ENCODE measurements at regions not wholly inside any gene's neighbourhood (a gene's known extent, or its start where the extent isn't known, plus 50 kb on each side); places are given as distances from the start of the nearest gene placed in this dataset.

- no TSS peak for BruUV-seq (replicated peaks)
- Histone ChIP-seq H4K20me1 (ENCODE audit: insufficient read depth, low read length) (no peaks in the 10 kb centered on the region), H2AFZ (ENCODE audit: low read length) (no peak overlapping the region), H3K79me2 (ENCODE audit: insufficient read depth, low read depth, low read length) (no peaks in the 10 kb centered on the region), H3K27ac (ENCODE audit: low read depth, low read length, poor library complexity, severe bottlenecking) (no peak overlapping the region), H3K9me2 (ENCODE audit: insufficient read depth, low read length) (no peaks in the 10 kb centered on the region), H3K4me3 (ENCODE audit: low read depth, low read length, poor library complexity, severe bottlenecking) (no peak overlapping the region), H3K4me1 (ENCODE audit: insufficient read depth, low read length, poor library complexity, severe bottlenecking) (no peaks in the 10 kb centered on the region), H3K4me2 (ENCODE audit: low read length) (no peak overlapping the region), H3K9me3 (ENCODE audit: low read length) (no peaks in the 10 kb centered on the region), H3K36me3 (ENCODE audit: insufficient read depth, low read length) (no peaks in the 10 kb centered on the region)
- intact Hi-C loops (cut with micrococcal nuclease; ENCODE audit: unreplicated experiment): no loop called here
- POLR2A ChIA-PET: no interaction called here
- TF ChIP-seq EZH2phosphoT487 (IDR thresholded peaks at IDR 0.05; ENCODE audit: borderline replicate concordance, low read depth, low read length): no peak
- no peak for TF ChIP-seq CTCF (conservative IDR thresholded peaks at IDR 0.05; ENCODE audit: low read length)
- CTCF ChIA-PET (ENCODE audit: unreplicated experiment): no interaction called here
- no peak for DNase-seq (ENCODE audit: low spot score)
These were observed 54.1 kb upstream of the UNC5C start for GRCh38 chr4:95602872-95603271.

- Histone ChIP-seq H4K20me1 (ENCODE audit: insufficient read depth, low read length) (no peaks in the 10 kb centered on the region), H3K79me2 (ENCODE audit: insufficient read depth, low read depth, low read length) (no peaks in the 10 kb centered on the region), H3K4me2 (ENCODE audit: low read length) (no peak overlapping the region), H3K27ac (ENCODE audit: low read depth, low read length, poor library complexity, severe bottlenecking) (no peak overlapping the region), H3K9me2 (ENCODE audit: insufficient read depth, low read length) (no peaks in the 10 kb centered on the region), H3K36me3 (ENCODE audit: insufficient read depth, low read length) (no peaks in the 10 kb centered on the region), H2AFZ (ENCODE audit: low read length) (no peak overlapping the region), H3K9me3 (ENCODE audit: low read length) (no peaks in the 10 kb centered on the region), H3K4me1 (ENCODE audit: insufficient read depth, low read length, poor library complexity, severe bottlenecking) (no peaks in the 10 kb centered on the region), H3K4me3 (ENCODE audit: low read depth, low read length, poor library complexity, severe bottlenecking) (no peak overlapping the region)
- no TSS peak for BruUV-seq (replicated peaks)
- no peak for TF ChIP-seq EZH2phosphoT487 (IDR thresholded peaks at IDR 0.05; ENCODE audit: borderline replicate concordance, low read depth, low read length)
- CTCF ChIA-PET (ENCODE audit: unreplicated experiment): no interaction called here
- no peak for DNase-seq (ENCODE audit: low spot score)
- POLR2A ChIA-PET: no interaction called here
- intact Hi-C loops (cut with micrococcal nuclease; ENCODE audit: unreplicated experiment): no loop called here
These were observed 52.6 kb upstream of the UNC5C start for GRCh38 chr4:95601356-95601755.

- Histone ChIP-seq H4K20me1 (ENCODE audit: insufficient read depth, low read length) (no peaks in the 10 kb centered on the region), H3K9me3 (ENCODE audit: low read length) (no peaks in the 10 kb centered on the region), H2AFZ (ENCODE audit: low read length) (no peak overlapping the region), H3K27ac (ENCODE audit: low read depth, low read length, poor library complexity, severe bottlenecking) (no peak overlapping the region), H3K4me1 (ENCODE audit: insufficient read depth, low read length, poor library complexity, severe bottlenecking) (no peaks in the 10 kb centered on the region), H3K79me2 (ENCODE audit: insufficient read depth, low read depth, low read length) (no peaks in the 10 kb centered on the region), H3K4me2 (ENCODE audit: low read length) (no peak overlapping the region), H3K4me3 (ENCODE audit: low read depth, low read length, poor library complexity, severe bottlenecking) (no peak overlapping the region), H3K36me3 (ENCODE audit: insufficient read depth, low read length) (no peaks in the 10 kb centered on the region), H3K9me2 (ENCODE audit: insufficient read depth, low read length) (no peaks in the 10 kb centered on the region)
- no peak for DNase-seq (ENCODE audit: low spot score)
- BruUV-seq (replicated peaks): no TSS peak
- TF ChIP-seq CTCF (conservative IDR thresholded peaks at IDR 0.05; ENCODE audit: low read length) (no peak), EZH2phosphoT487 (IDR thresholded peaks at IDR 0.05; ENCODE audit: borderline replicate concordance, low read depth, low read length) (no peak)
- POLR2A ChIA-PET: no interaction called here
- CTCF ChIA-PET (ENCODE audit: unreplicated experiment): no interaction called here
- intact Hi-C loops (cut with micrococcal nuclease; ENCODE audit: unreplicated experiment): no loop called here
These were observed 51.1 kb upstream of the UNC5C start for GRCh38 chr4:95599777-95600400.
